H1 (cell line): ENCODE measurements at regions not wholly inside any gene's neighbourhood (a gene's known extent, or its start where the extent isn't known, plus 50 kb on each side); places are given as distances from the start of the nearest gene placed in this dataset.

ENCODE experiments used
- CTCF ChIA-PET: fragments of 300-600 bp; sonication (Branson Sonifier 250); formaldehyde crosslinking; loops from one replicate; lab custom pipeline; 2021; ENCODE audit not compliant: partially characterized antibody; lab: Charles Lee
- POLR2A ChIA-PET: fragments of 300-600 bp; sonication (Branson Sonifier 250); formaldehyde crosslinking; loops from one replicate; lab custom pipeline; 2021; ENCODE audit warnings: inconsistent platforms; ENCODE audit not compliant: partially characterized antibody; lab: Charles Lee
- DNase-seq, 2 experiments: peaks; one replicate each; pipeline versions ENCODE4 v3.0.0 to v3.0.0-alpha.2; 2010 to 2022; ENCODE audit warnings: low spot score in 2 of 2, low read depth in 1 of 2, mixed read lengths in 1 of 2
- FAIRE-seq: peaks from 2 replicates; lab custom pipeline; 2011; peaks lifted over from hg19 to GRCh38; lab: Jason Lieb, UNC
- H2AFZ ChIP-seq: 2 replicates; pipeline ENCODE4 v1.8.1; 2012; ENCODE audit warnings: low read length, inconsistent platforms
- H2AK5ac ChIP-seq: 2 replicates; pipeline ENCODE4 v1.6.1; 2013; ENCODE audit warnings: low read depth, low read length
- H2BK120ac ChIP-seq: replicated peaks from 2 replicates; pipeline ENCODE3; 2013; ENCODE audit warnings: low read depth, low read length, inconsistent platforms
- H2BK12ac ChIP-seq: 2 replicates; pipeline ENCODE4 v1.6.1; 2013; ENCODE audit warnings: low read depth, low read length
- H2BK15ac ChIP-seq: 2 replicates; pipeline ENCODE4 v1.6.1; 2013; ENCODE audit warnings: low read length
- H2BK20ac ChIP-seq: 2 replicates; pipeline ENCODE4 v1.6.1; 2013; ENCODE audit warnings: low read length
- H2BK5ac ChIP-seq: 2 replicates; pipeline ENCODE4 v1.6.1; 2013; ENCODE audit warnings: low read depth, low read length
- H3K14ac ChIP-seq: 2 replicates; pipeline ENCODE4 v1.6.1; 2013; ENCODE audit warnings: inconsistent platforms; ENCODE audit not compliant: insufficient read length
- H3K18ac ChIP-seq: 2 replicates; pipeline ENCODE4 v1.6.1; 2013; ENCODE audit warnings: low read length; ENCODE audit errors: extremely low read depth
- H3K23ac ChIP-seq: 2 replicates; pipeline ENCODE4 v1.6.1; 2013; ENCODE audit warnings: inconsistent platforms; ENCODE audit not compliant: insufficient read length
- H3K23me2 ChIP-seq: 2 replicates; pipeline ENCODE4 v1.6.1; 2013; ENCODE audit warnings: low read depth, low read length
- H3K27ac ChIP-seq: 2 replicates; pipeline ENCODE4 v1.6.1; 2011; ENCODE audit warnings: low read depth, low read length, inconsistent platforms
- H3K27me3 ChIP-seq, 4 experiments: replicated peaks in 1 of 4; 1 replicate in 1 of 4; 2 replicates in 3 of 4; pipeline versions ENCODE4 v1.6.1 to v1.8.1; 2011 to 2013; ENCODE audit warnings: low read length in 3 of 4, mild to moderate bottlenecking in 3 of 4, inconsistent platforms in 2 of 4, mixed read lengths in 2 of 4, moderate library complexity in 1 of 4; ENCODE audit not compliant: control insufficient read depth in 3 of 4, insufficient read depth in 3 of 4; ENCODE audit errors: extremely low read depth in 1 of 4
- H3K36me3 ChIP-seq, 4 experiments: 2 replicates each; pipeline versions ENCODE4 v1.6.1 to v1.8.1; 2011 to 2013; ENCODE audit warnings: mild to moderate bottlenecking in 4 of 4, low read length in 3 of 4, moderate library complexity in 2 of 4, control low read depth in 1 of 4, inconsistent platforms in 1 of 4; ENCODE audit not compliant: insufficient read depth in 4 of 4, control insufficient read depth in 2 of 4
- H3K4ac ChIP-seq: replicated peaks from 2 replicates; pipeline ENCODE3; 2013; ENCODE audit warnings: low read length, low read depth, mixed read lengths, inconsistent platforms; ENCODE audit not compliant: insufficient read length
- H3K4me1 ChIP-seq, 4 experiments: replicated peaks in 1 of 4; 1 replicate in 1 of 4; 2 replicates in 3 of 4; pipeline versions ENCODE4 v1.6.1 to v1.8.1; 2011 to 2013; ENCODE audit warnings: low read length in 3 of 4, inconsistent platforms in 2 of 4, mixed read lengths in 1 of 4; ENCODE audit not compliant: insufficient read depth in 4 of 4, control insufficient read depth in 3 of 4
- H3K4me2 ChIP-seq, 2 experiments: 2 replicates each; pipeline versions ENCODE4 v1.6.1 to v1.8.1; 2011 to 2013; ENCODE audit warnings: low read depth in 2 of 2, low read length in 2 of 2, control low read depth in 1 of 2, inconsistent platforms in 1 of 2, mild to moderate bottlenecking in 1 of 2; ENCODE audit not compliant: insufficient read depth in 1 of 2
- H3K4me3 ChIP-seq, 4 experiments: fragments of 200-600, 300-600 bp in 1 of 4; sonication (generic), shearing (Covaris generic), sonication (Bioruptor Twin) in 1 of 4; 2 replicates each; pipeline versions ENCODE4 v1.5.1 to v1.8.1; 2011 to 2016; ENCODE audit warnings: low read length in 4 of 4, low read depth in 3 of 4, control low read depth in 2 of 4, inconsistent platforms in 2 of 4, mild to moderate bottlenecking in 2 of 4, mixed read lengths in 1 of 4, moderate library complexity in 1 of 4; ENCODE audit not compliant: insufficient read depth in 2 of 4; ENCODE audit errors: extremely low read depth in 1 of 4
- H3K56ac ChIP-seq: replicated peaks from 2 replicates; pipeline ENCODE3; 2013; ENCODE audit warnings: low read depth, mild to moderate bottlenecking, mixed read lengths, low read length, inconsistent platforms; ENCODE audit not compliant: insufficient read length
- H3K79me1 ChIP-seq: 2 replicates; pipeline ENCODE4 v1.6.1; 2013; ENCODE audit warnings: low read depth, low read length, control low read depth
- H3K79me2 ChIP-seq, 2 experiments: 2 replicates each; pipeline versions ENCODE4 v1.6.1 to v1.8.1; 2012 to 2013; ENCODE audit warnings: low read length in 2 of 2, mild to moderate bottlenecking in 2 of 2, inconsistent platforms in 1 of 2; ENCODE audit not compliant: insufficient read depth in 2 of 2, control insufficient read depth in 1 of 2
- H3K9ac ChIP-seq, 4 experiments: replicated peaks in 1 of 4; 1 replicate in 1 of 4; 2 replicates in 3 of 4; pipeline versions ENCODE4 v1.6.1 to v1.8.1; 2011 to 2013; ENCODE audit warnings: low read depth in 3 of 4, low read length in 3 of 4, control low read depth in 2 of 4, mild to moderate bottlenecking in 2 of 4, moderate library complexity in 2 of 4, inconsistent platforms in 1 of 4; ENCODE audit errors: extremely low read depth in 1 of 4
- H3K9me3 ChIP-seq, 2 experiments: 2 replicates each; pipeline versions ENCODE4 v1.6.1 to v1.8.1; 2012 to 2013; ENCODE audit warnings: mild to moderate bottlenecking in 2 of 2, moderate library complexity in 2 of 2, control low read depth in 1 of 2, inconsistent platforms in 1 of 2, low read depth in 1 of 2, low read length in 1 of 2, mixed read lengths in 1 of 2; ENCODE audit not compliant: insufficient read depth in 2 of 2
- H4K20me1 ChIP-seq, 2 experiments: replicated peaks in 1 of 2; 2 replicates each; pipeline versions ENCODE3 to v1.8.1; 2011 to 2013; ENCODE audit warnings: inconsistent platforms in 2 of 2, low read length in 2 of 2, mild to moderate bottlenecking in 1 of 2; ENCODE audit not compliant: insufficient read depth in 2 of 2, control insufficient read depth in 1 of 2
- H4K5ac ChIP-seq: 2 replicates; pipeline ENCODE4 v1.6.1; 2013; ENCODE audit warnings: low read length, low read depth, mixed read lengths, inconsistent platforms; ENCODE audit not compliant: insufficient read length
- H4K8ac ChIP-seq: 2 replicates; pipeline ENCODE4 v1.8.0; 2013; ENCODE audit warnings: mild to moderate bottlenecking, moderate library complexity, low read length, inconsistent platforms; ENCODE audit not compliant: insufficient read depth; ENCODE audit errors: extremely low read depth
- H4K91ac ChIP-seq: replicated peaks from 2 replicates; pipeline ENCODE3; 2013; ENCODE audit warnings: low read length, mixed read lengths, inconsistent platforms; ENCODE audit not compliant: insufficient read length
- ATF3 ChIP-seq: IDR thresholded peaks from 2 replicates; pipeline ENCODE4 v1.6.1; 2011; ENCODE audit warnings: low read depth, mild to moderate bottlenecking, low read length; ENCODE audit not compliant: insufficient read depth
- JUND ChIP-seq: IDR thresholded peaks from 2 replicates; pipeline ENCODE4 v1.6.1; 2011; ENCODE audit warnings: mild to moderate bottlenecking, improper control_type of control experiment, low read length
- TAF7 ChIP-seq: optimal IDR thresholded peaks from 2 replicates; pipeline ENCODE3; 2011; ENCODE audit warnings: low read depth, mild to moderate bottlenecking, inconsistent platforms, low read length, moderate library complexity, borderline replicate concordance
- WGBS, 2 experiments: shearing (Covaris generic) in 1 of 2; methylation state at CpG; one replicate each; pipeline versions ENCODE4 v1.1.6 to v1.1.7; 2013 to 2015; ENCODE audit warnings: low lambda C conversion rate in 2 of 2, mixed read lengths in 2 of 2, inconsistent platforms in 1 of 2, low coverage in 1 of 2, missing lambda C conversion rate in 1 of 2; ENCODE audit not compliant: insufficient replicate concordance in 2 of 2, insufficient coverage in 1 of 2, insufficient read length in 1 of 2; ENCODE audit errors: extremely low coverage in 1 of 2, missing lambda C conversion rate in 1 of 2; 5-methylcytosine and 5-hydroxymethylcytosine counted together

GRCh38 chr12:87092421-87092820 lies 836.2 kb upstream of the MGAT4C start:
- Histone ChIP-seq H2BK120ac (no peak overlapping the region), H3K4me1 (no peaks in the 10 kb centered on the region), H3K27me3 (no peaks in the 10 kb centered on the region), H3K36me3 (no peaks in the 10 kb centered on the region), H3K23me2 (no peaks in the 10 kb centered on the region), H4K5ac (no peak overlapping the region), H2BK5ac (no peak overlapping the region), H3K27ac (no peak overlapping the region), H4K91ac (no peak overlapping the region), H3K4ac (no peak overlapping the region), H2AK5ac (no peak overlapping the region), H3K56ac (no peak overlapping the region), H3K14ac (no peak overlapping the region), H2BK12ac (no peak overlapping the region), H3K9ac (no peak overlapping the region), H2BK20ac (no peak overlapping the region), H3K4me2 (no peak overlapping the region), H4K8ac (no peak overlapping the region), H2AFZ (peak overlapping the region; percentile 61; the same call in 1 of the 2 replicates), H4K20me1 (no peaks in the 10 kb centered on the region), H3K79me2 (no peaks in the 10 kb centered on the region), H2BK15ac (no peak overlapping the region), H3K23ac (no peak overlapping the region), H3K18ac (no peak overlapping the region), H3K4me3 (no peak overlapping the region), H3K9me3 (peaks cover 0 to 5% of the 10 kb centered on the region in 2 experiments; a peak in 1 of 4 replicates), H3K79me1 (no peaks in the 10 kb centered on the region)
- CTCF ChIA-PET: no interaction called here
- POLR2A ChIA-PET: no interaction called here
- TF ChIP-seq TAF7 (no peak), ATF3 (no peak), JUND (no peak)
- 95% methylated on average over 1 of the region's 1 CpG; no CpG with 5 or more reads in 1 of the 2 experiments for WGBS, 2 experiments
- FAIRE-seq (no peak), DNase-seq (no peak)
